ENCODE measurements at regions not wholly inside any gene's neighbourhood (a gene's known extent, or its start where the extent isn't known, plus 50 kb on each side); places are given as distances from the start of the nearest gene placed in this dataset.

- TF ChIP-seq CTCF (IDR thresholded peaks at IDR 0.05; ENCODE audit: low read length) (no peak), EZH2 (optimal IDR thresholded peaks at IDR 0.05; ENCODE audit: low read depth, low read length) (no peak)
Observed at GRCh38 chr2:15860051-15860663, 80.2 kb upstream of the MYCN start.
